ENCODE measurements at regions not wholly inside any gene's neighbourhood (a gene's known extent, or its start where the extent isn't known, plus 50 kb on each side); places are given as distances from the start of the nearest gene placed in this dataset.
A peak's percentile ranks its signal among the peaks of the same experiment; 100 is the strongest.
"Not testable (repeated sequence)": the region's sequence is repeated elsewhere in the genome, so short reads cannot be mapped to it uniquely, and the experiment has no call there.

DNA sequence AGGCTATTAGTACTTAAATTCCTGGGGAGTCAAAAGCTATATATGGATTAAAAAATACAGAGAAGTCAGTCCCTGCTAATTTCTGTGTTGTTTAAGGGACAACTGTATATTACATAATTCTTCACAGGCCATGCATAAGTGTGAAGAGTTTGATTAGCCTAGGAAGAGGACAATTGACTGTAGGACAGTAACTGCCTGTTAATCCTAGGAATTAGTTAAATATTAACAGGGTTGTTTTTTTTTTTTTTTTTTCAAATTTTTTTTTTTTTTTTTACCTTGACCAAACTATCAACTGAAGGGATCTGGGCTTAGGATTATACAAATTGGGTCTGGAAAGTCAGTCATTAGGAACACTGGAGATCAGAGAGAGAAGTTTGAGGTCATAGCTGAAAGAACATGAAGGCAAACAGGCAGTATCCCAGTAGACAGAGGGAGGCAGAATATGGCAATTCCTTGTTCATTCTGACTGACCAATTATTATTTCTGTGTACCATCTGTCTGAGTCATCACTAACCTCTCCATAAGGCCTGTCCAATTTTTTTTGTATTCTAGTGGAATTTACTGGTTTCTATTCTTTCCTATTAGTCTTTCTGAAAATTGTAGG, 1139.2 kb downstream of the SORCS1 start:
- intact Hi-C loops (cut with DNase I), result no loop called here
- DNase-seq, result no peak
- ATAC-seq, result no peak

DNA sequence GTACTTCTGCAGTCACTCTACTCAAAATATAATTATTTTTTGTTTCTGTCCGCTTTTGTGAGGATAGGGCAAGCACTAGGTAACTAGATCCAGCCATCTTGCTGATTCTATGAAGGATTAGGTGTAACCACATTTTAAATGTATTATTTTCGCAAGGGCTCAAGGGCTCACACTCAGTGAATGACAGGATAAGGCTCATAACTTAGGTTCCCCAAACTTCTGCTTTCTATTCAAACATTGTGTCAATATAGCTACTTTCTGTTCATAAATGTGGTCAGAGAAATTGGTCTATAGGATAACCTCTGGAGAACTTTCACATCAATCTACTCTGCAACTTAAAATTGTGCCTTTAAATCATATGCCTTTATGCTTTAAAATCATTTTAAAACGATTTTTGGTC, 1141.2 kb downstream of the SORCS1 start:
- intact Hi-C loops (cut with DNase I), result no loop called here
- DNase-seq, result no peak
- ATAC-seq, result no peak

DNA sequence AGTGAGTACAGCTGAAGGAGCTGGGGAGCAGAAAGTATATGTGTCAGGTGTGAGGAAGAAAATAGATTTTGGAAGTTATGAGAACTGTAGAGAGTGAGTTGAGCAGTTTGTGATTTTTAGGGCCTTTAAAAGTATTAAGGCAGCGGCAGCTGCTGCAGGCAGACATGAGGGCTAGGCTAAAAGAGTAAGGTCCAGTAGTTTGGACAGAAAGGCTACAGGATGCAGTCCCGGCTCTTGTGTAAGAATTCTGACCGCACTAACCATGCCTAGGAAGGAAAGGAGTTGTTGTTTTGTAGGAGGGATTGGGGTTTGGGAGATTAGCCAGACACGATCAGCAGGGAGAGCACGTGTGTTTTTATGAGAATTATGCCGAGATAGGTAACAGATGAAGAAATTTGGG, 1144.9 kb downstream of the SORCS1 start:
- ATAC-seq; intact Hi-C loops (cut with DNase I): not testable (repeated sequence)

DNA sequence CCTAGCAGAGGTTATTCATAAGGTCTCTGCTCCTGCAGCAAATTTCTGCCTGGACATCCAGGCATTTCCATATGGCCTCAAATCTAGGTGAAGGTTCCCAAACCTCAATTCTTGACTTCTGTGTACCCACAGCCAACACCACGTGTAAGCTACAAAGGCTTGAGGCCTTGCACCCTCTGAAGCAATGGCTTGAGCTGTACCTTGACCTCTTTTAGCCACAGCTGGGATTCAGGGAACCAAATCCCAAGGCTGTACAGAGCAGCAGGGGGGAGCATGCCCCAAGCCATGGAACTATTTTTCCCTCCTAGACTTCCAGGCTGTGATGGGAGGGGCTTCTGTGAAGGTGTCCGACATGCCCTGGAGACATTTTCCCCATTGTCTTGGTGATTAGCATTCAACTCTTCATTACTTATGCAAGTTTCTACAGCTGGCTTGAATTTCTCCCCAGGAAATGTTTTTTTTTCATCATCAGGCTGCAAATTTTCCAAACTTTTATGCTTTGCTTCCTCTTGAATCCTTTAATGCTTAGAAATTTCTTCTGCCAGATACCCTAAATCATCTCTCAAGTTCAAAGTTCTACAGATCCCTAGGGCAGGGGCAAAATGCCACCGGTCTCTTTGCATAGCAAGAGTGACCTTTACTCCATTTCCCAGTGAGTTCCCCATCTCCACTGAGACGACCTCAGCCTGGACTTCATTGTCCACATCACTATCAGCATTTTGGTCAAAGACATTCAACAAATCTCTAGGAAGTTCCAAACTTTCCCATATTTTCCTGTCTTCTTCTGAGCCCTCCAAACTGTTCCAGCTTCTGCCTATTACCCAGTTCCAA, 1148.9 kb downstream of the SORCS1 start:
- ATAC-seq; intact Hi-C loops (cut with DNase I); DNase-seq: not testable (repeated sequence)

More for the DNA sequence above, 1144.9 kb downstream of the SORCS1 start:
- not testable (repeated sequence) for DNase-seq

DNA sequence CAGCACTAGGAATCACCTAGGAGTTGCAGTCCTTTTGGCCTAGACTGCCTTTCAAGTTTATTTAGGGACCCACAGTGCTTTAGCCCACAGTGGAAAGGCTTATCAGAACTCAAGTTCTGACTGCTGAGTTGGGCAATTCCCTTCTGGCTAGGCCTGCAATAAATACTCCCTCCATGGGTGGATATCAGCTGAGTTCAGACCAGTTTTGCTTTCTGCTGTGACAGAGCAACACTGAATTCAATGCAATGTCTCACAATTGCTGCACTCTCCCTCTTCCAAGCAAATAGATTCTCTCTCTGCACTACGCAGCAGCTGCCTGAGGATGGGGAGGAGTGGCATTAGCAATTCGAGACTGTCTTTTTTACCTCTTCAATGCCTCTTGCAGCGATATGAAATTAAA, 1153.3 kb downstream of the SORCS1 start:
- intact Hi-C loops (cut with DNase I), result no loop called here
- DNase-seq (no peak), ATAC-seq (peak; percentile 77 to 80)

DNA sequence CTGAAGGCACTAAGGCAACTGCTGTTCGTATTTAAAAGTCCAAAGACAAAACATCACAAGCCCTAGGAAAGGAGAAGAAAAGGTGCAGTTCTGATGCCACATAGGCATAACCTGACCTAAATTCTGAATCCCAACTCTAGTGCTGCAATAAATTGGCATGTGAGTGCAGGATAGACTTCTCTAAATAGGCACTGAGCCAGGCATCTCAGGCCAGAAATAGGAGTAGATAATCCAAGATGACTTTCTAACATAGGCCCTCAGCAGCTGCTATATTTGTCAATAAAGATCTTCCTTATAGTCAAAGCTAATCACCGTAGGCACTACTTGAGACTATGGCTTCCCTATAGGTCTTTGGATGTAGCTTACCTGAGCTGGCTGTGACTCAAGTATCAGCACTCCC, 1163.8 kb downstream of the SORCS1 start:
- intact Hi-C loops (cut with DNase I), result no loop called here
- DNase-seq, result no peak
- ATAC-seq, result no peak

DNA sequence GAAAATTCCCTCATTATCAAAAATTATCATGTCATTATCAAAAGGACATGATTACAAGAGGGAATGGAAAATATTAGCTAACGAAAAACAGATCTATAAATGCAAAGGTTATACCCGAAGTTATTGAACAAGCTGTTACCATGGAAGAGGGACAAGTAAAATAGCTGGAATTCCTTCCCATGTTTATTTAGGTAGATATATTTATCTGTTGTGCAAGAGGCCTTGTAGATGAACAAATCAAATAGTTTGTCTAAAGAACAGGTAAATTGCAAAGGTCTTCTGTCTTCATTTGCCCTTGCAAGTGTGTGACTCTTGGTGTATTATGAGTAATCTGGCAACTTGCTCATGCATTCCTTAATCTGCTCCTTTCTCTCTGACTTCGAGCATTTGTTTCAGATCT, 1170.9 kb downstream of the SORCS1 start:
- DNase-seq (no peak), ATAC-seq (no peak)
- intact Hi-C loops (cut with DNase I), result no loop called here

DNA sequence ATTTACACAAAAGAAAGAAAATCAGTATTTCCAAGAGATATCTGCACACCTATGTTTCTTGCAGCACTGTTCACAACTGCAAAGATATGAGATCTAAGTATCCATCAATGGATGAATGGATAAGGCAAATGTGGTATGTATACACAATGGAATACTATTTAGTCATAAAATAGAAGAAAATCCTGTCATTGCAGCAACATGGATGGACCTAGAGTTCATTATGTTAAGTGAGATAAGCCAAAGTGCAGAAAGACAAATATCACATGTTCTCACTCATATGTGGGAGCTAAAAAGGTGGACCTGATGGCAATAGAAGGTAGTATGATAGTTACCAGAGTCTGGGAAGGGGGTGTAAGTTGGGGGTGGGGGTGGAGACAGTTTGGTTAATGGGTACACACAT, 1171.6 kb downstream of the SORCS1 start:
- ATAC-seq (no peak), DNase-seq (no peak)
- intact Hi-C loops (cut with DNase I), result no loop called here

DNA sequence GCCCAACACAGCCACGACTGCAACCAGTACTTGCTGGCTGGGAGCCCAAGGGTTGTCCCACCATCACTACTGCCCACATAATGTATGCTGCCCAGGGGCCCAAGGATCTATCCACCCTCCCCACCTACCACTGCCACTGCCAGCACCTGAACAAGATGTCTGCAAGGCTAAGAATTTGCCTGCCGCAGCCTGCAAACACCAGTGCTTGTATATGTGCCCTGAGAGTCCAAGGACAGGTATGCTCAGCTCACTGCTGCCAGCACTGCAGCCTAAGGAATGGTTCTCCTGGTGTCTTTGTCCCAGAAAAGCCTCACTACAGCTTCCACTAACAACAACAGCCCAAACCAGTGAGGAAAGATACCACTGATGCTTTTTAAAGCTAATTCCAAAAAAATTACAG, 1174.0 kb downstream of the SORCS1 start:
- DNase-seq (no peak), ATAC-seq (no peak)
- intact Hi-C loops (cut with DNase I), result no loop called here

DNA sequence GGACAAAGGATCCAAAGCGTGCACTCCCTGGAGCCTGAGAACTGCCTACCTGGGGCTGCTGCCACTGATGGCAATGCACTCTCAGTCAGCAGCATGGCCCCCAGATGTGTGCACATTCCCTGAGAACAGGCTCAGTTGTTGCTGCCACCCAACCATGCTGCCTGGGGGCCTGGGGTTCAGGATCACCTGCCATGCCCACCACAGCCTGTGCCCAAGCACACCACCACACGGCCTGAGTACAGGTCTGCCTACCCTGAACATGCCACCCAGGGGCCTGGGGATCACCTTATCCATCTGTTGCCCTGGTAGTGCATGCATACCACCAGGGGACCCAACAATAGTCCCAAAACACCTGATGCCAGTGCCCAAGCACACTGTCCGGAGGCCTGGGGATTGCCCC, 1174.5 kb downstream of the SORCS1 start:
- ATAC-seq, result no peak
- DNase-seq, result no peak
- intact Hi-C loops (cut with DNase I), result no loop called here

DNA sequence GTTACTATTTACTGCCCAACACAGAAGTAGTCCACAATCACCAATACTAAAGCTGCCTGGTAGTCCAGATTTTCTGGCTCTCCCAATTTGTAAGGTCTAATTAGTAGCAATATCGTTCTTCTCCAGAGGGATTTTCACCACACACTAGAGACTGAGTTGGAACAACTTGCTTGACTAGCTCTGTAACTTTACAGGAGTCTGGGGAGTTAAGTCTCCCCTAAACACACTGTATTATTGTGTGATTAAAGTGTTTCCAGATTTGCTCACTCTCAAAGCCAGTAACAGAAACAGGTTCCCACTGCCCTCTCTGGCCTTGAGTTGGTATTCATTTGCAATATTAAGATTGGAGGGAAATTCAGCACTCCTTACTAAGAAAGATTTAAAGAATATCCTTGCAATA, 1175.7 kb downstream of the SORCS1 start:
- intact Hi-C loops (cut with DNase I), result no loop called here
- DNase-seq (no peak), ATAC-seq (no peak)

DNA sequence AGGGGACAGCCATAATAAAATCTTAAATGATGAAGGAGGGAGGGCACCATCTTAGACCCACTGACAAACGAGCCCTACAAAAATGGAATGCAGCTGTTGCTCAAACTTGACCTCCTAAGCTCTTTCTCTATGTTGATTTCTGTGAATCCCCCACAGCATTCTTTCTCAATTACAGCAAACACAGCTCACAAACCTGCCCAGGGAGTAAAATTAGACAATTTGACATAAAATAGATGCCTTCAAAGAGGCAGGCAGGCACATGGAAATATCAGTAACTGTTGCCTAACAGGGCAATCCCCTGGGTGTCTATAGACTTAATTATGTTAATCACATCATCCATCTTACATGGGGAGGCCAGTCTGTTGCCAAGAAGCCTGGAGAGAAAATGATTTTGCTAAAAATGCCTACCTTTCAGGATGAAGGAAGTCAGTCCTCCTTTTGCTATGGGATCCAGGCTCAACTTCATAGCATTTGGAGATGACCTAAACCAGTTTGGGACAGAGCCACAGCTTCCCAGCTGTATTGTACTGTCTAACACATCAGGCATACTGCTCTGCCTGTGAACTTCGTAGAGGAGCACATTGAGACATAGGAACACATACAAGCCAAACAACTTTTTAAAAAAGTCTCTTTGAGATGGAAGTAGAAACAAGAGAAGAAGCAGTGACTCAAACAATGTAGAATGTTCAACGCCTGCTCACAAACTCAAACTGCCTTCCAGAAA, 1177.4 kb downstream of the SORCS1 start:
- ATAC-seq, result peak in 1 of 2 donors; percentile 53
- intact Hi-C loops (cut with DNase I), result no loop called here
- peak; percentile 18 for DNase-seq

DNA sequence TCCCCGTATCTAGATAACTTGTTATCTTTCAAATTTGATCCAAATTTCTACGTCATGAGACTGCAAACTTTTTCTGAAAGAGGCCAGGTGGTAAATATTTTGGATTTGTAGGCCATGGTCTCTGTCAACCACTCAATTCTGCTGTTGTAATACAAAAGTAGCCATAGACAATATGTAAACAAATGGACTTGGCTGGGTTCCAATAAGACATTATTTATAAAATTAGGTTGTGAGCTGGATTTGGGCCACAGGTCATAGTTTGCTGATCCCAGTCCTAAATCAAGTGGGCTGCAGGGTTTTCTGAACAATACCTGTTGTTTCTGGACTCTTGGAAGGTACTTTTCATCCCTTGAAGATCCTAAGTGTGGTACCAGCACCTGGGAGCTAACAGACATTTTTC, 1178.0 kb downstream of the SORCS1 start:
- intact Hi-C loops (cut with DNase I), result no loop called here
- ATAC-seq, result no peak
- DNase-seq, result no peak

DNA sequence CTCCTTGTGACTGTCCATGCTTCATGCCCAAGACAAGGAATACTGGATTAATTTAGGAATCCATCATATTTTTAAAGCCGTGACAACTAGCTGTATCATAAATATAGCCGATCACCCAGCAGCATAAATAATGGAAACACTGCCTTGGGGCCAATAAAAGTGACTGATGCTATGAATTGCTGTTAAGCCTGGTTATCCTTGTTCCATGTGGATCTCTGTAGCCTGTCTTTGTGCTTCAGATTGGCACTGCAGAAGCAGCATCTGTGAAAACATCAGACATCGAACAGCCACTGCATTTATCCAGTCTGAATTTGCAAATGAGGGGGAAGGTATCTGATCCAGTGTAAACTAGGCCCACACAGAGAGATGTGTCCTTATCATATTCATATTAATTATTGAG, 1181.8 kb downstream of the SORCS1 start:
- DNase-seq (no peak), ATAC-seq (no peak)
- intact Hi-C loops (cut with DNase I), result no loop called here

DNA sequence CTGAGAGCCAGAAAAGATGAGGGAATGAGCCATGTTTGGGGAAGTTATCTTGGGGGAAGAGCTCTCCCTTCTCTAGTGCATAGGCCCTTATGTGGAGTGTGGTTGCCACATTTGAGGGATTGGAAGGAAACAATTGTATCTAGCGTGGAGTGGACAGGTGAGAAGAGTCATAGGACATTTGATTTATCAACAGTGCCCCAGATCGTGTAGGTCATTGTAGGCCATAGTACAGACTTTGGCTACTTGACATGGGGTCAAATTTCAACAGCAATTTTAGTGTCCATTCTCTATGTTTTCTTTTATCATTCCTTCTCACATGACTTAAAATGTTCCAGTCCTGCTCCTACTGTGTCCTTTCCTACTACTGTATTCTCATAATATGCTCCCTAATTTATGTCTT, 1182.8 kb downstream of the SORCS1 start:
- intact Hi-C loops (cut with DNase I), result no loop called here
- no peak for ATAC-seq
- DNase-seq, result no peak

DNA sequence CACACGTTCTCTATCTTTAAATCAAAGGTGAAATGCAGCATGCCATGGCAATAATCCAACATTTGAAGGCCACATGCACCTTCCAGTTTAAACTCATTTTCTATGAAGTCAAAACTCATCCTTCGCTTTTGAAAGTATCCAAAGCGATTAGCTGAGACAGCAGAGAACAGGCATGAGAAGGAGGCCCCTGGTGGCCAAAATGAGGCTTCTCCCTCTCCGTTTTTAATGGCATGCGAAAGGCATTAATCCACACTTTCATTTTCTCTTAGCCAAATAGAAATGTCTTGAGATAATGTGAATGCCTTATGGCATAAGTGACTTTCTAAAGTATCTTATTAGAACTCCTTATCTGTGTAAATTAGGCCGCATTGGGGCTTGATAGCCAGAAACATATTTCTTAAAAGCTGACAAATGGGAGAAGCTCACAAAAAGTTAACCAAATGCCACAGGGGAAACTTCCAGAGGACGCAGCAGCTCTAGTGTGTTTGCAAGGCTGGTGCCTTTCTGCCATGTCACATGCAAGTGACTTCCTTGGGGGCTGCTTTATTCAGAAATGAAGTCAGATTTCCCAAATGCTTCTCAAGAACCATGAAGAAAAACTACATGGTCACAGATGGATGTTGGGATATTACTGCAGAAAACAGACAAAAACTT, 1189.6 kb downstream of the SORCS1 start:
- intact Hi-C loops (cut with DNase I), result no loop called here
- ATAC-seq (peak; percentile 50 to 83), DNase-seq (peak; percentile 34)

DNA sequence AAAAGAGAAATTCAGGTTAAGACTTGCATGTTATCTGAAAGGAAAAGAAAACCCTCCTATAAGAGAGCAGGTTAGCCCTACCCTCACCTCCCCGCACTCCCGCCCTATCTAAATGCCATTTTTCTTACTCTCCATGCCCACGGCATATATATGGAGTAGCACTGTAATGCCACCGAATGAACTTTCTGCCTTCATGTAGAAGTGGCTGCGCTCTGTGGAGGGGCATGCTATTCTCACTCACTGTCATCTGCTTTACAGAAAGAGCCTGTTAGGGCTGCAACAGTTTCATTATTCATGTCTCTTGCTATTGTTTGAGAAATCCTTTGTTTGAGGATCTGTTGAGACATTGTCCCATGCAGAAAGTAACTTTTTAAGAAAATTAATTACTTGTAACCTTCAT, 1190.6 kb downstream of the SORCS1 start:
- ATAC-seq (no peak), DNase-seq (no peak)
- intact Hi-C loops (cut with DNase I), result no loop called here

DNA sequence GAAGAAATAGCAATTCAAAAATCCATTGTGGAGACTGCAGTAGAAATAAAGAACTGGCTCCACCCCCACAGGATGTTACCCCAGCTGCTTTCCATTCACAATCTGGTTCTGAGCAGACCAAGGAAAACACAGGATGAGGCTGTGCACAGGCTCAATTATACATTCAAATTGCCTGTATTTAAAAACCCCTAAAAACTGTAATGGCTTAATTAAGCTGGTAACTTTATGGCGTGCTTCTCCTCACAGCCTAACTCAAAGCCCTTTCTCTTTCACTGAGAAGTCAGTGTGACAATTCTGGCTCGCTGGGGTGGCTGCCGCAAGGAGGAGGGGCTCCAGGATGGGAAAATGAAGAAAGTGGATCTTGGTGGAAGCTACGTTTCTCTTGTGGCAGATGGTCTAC, 1191.1 kb downstream of the SORCS1 start:
- intact Hi-C loops (cut with DNase I), result no loop called here
- peak in 1 of 2 donors; percentile 27 for ATAC-seq
- DNase-seq, result no peak

DNA sequence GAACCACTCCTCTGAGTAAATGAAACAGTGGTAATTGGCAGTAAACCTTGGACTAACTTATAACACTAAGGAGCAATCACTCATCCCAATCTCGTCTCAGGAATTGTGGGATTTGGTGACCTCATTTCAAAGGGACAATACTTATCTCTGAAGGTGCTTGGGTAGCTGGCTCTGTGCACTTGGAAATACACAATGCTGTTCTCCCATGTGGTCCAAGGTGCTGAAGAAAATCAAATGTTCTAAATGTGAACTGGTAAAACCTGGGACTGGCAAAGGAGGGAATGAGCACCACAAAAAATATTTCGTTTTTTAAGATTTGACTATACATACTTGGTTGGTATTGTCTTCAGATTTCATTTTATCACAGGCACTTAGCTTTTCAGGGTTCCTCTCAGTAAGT, 1193.0 kb downstream of the SORCS1 start:
- no peak for DNase-seq
- intact Hi-C loops (cut with DNase I), result no loop called here
- no peak for ATAC-seq

DNA sequence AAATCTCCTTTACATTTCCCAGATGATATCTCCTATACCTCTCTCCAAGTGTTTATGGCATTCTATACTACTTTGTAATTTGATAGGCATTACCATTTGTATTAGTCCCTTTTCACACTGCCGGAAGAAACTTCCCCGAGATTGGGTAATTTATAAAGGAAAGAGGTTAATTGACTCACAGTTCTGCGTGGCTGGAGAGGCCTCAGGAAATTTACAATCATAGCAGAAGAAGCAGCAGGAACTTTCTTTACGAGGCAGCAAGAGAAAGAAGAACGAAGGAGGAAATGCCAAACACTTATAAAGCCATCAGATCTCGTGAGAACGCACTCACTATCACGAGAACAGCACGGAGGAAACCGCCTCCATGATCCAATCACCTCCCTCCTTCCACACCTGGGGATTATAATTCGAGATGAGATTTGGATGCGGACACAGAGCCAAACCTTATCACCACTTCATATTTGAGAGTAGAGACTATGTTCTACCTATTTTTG, 1194.6 kb downstream of the SORCS1 start:
- DNase-seq, result no peak
- intact Hi-C loops (cut with DNase I), result no loop called here
- no peak for ATAC-seq
